CD4-positive, alpha-beta T cell (primary cell): ENCODE measurements at regions not wholly inside any gene's neighbourhood (a gene's known extent, or its start where the extent isn't known, plus 50 kb on each side); places are given as distances from the start of the nearest gene placed in this dataset.

ENCODE experiments used
- ATAC-seq: fragments of 200-7000 bp; cut with Tn5 transposase; one replicate; pipeline ENCODE4 v1.10.0; 2022; ENCODE audit warnings: mild to moderate bottlenecking; ENCODE audit not compliant: poor library complexity
- CTCF ChIA-PET: fragments of 350-600 bp; sonication (Branson Sonifier 250); formaldehyde crosslinking; loops from one replicate; lab custom pipeline; 2021; ENCODE audit warnings: antibody characterized with exemption, inconsistent platforms; lab: Charles Lee
- POLR2A ChIA-PET: fragments of 350-600 bp; sonication (Branson Sonifier 250); formaldehyde crosslinking; loops from one replicate; lab custom pipeline; 2021; ENCODE audit warnings: antibody characterized with exemption, inconsistent platforms; lab: Charles Lee
- DNase-seq, 14 experiments: peaks; one replicate each; pipeline ENCODE4 v3.0.0-alpha.2; 2013 to 2020; ENCODE audit warnings: mixed read lengths in 2 of 14
- H3K27ac ChIP-seq, 2 donors: one replicate each; pipeline versions ENCODE4 v1.5.1 to v1.7.0; 2013; ENCODE audit warnings: low read length in 2 of 2, low read depth in 1 of 2, mild to moderate bottlenecking in 1 of 2
- H3K27me3 ChIP-seq, 2 experiments: 1 replicate in 1 of 2; 2 replicates in 1 of 2; pipeline versions ENCODE4 v1.6.1 to v1.7.0; 2013; ENCODE audit warnings: low read length in 2 of 2, control low read depth in 1 of 2, mild to moderate bottlenecking in 1 of 2, moderate library complexity in 1 of 2; ENCODE audit not compliant: insufficient read depth in 2 of 2, control insufficient read depth in 1 of 2
- H3K36me3 ChIP-seq: one replicate; pipeline ENCODE4 v1.6.1; 2013; ENCODE audit warnings: low read length, control low read depth; ENCODE audit not compliant: insufficient read depth
- H3K4me1 ChIP-seq: one replicate; pipeline ENCODE4 v1.6.1; 2013; ENCODE audit warnings: low read length, control low read depth; ENCODE audit not compliant: insufficient read depth
- H3K4me3 ChIP-seq: one replicate; pipeline ENCODE4 v1.5.1; 2013; ENCODE audit warnings: mild to moderate bottlenecking, low read length, moderate library complexity
- H3K9me3 ChIP-seq, 2 experiments: 1 replicate in 1 of 2; 2 replicates in 1 of 2; pipeline versions ENCODE4 v1.6.1 to v1.7.0; 2013; ENCODE audit warnings: low read length in 2 of 2, mild to moderate bottlenecking in 2 of 2, control low read depth in 1 of 2, moderate library complexity in 1 of 2; ENCODE audit not compliant: control insufficient read depth in 1 of 2, insufficient read depth in 1 of 2
- H3K27ac Mint-ChIP-seq: one replicate; pipeline ENCODE4 v1.8.0; 2020; ENCODE audit warnings: mixed read lengths
- H3K27me3 Mint-ChIP-seq: one replicate; pipeline ENCODE4 v1.8.0; 2021; ENCODE audit warnings: mixed read lengths
- H3K36me3 Mint-ChIP-seq: one replicate; pipeline ENCODE4 v1.8.0; 2021; ENCODE audit warnings: low read depth, mixed read lengths
- H3K4me1 Mint-ChIP-seq: one replicate; pipeline ENCODE4 v1.8.0; 2021; ENCODE audit warnings: low read depth, mixed read lengths
- H3K4me3 Mint-ChIP-seq: one replicate; pipeline ENCODE4 v1.8.0; 2020; ENCODE audit warnings: mild to moderate bottlenecking, mixed read lengths
- H3K9me3 Mint-ChIP-seq: one replicate; pipeline ENCODE4 v1.8.0; 2020; ENCODE audit warnings: mixed read lengths
- CTCF ChIP-seq: fragments of 200-600 bp; IDR thresholded peaks from one replicate; pipeline ENCODE4 v1.8.0; 2022; ENCODE audit warnings: antibody characterized with exemption, mild to moderate bottlenecking
- intact Hi-C, 2 experiments: fragments of 100-400 bp; cut with DNase I in 1 of 2; cut with micrococcal nuclease in 1 of 2; formaldehyde crosslinking; loops; one replicate each; pipeline versions ENCODE4 v1.15.1 to v1.9.0; 2023 to 2025; cut with DNase I, micrococcal nuclease

GRCh38 chr11:26088391-26088790 is 243.5 kb upstream of the ANO3 start:
- Mint-ChIP-seq H3K27me3 (no peaks in the 10 kb centered on the region), H3K36me3 (no peaks in the 10 kb centered on the region), H3K9me3 (peaks cover 11% of the 10 kb centered on the region), H3K27ac (no peak overlapping the region), H3K4me1 (no peaks in the 10 kb centered on the region), H3K4me3 (no peak overlapping the region)
- Histone ChIP-seq H3K27me3 (no peaks in the 10 kb centered on the region), H3K9me3 (no peaks in the 10 kb centered on the region), H3K27ac (no peak overlapping the region), H3K4me1 (no peaks in the 10 kb centered on the region), H3K36me3 (no peaks in the 10 kb centered on the region), H3K4me3 (no peak overlapping the region)
- TF ChIP-seq CTCF: no peak
- intact Hi-C loops: no loop called here
- POLR2A ChIA-PET: no interaction called here
- DNase-seq: no peak
- CTCF ChIA-PET: no interaction called here
- ATAC-seq: no peak

DNA sequence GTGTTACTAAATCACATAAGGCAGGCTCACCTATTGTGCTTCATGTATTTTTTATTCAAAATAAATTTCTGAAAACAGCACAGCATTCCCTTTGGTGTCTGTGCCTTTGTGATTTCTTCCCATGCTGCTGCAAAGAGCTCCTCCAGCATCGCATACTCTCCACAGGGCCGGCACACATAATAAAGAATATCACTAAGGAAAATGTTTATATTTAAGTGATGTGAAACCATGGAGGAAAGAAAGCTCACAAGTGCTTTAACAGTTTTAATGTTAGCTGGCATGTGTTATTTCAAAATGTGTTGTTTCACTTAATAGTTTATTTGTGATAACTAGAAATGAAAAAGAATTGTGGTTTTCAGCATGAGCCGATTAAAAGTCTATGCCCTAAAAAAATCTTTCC is 241.3 kb upstream of the ANO3 start:
- H3K27me3 Mint-ChIP-seq: no peaks in the 10 kb centered on the region
- intact Hi-C loops: no loop called here
- CTCF ChIA-PET: no interaction called here
- no peaks in the 10 kb centered on the region for H3K4me1 Mint-ChIP-seq
- no peaks in the 10 kb centered on the region for H3K9me3 ChIP-seq
- no peak overlapping the region for H3K27ac ChIP-seq
- H3K27ac Mint-ChIP-seq: no peak overlapping the region
- H3K36me3 ChIP-seq: no peaks in the 10 kb centered on the region
- ATAC-seq: no peak
- no peak overlapping the region for H3K4me3 ChIP-seq
- H3K27me3 ChIP-seq: no peaks in the 10 kb centered on the region
- POLR2A ChIA-PET: no interaction called here
- no peaks in the 10 kb centered on the region for H3K4me1 ChIP-seq
- H3K36me3 Mint-ChIP-seq: no peaks in the 10 kb centered on the region
- TF ChIP-seq CTCF: no peak
- DNase-seq: no peak
- no peak overlapping the region for H3K4me3 Mint-ChIP-seq
- H3K9me3 Mint-ChIP-seq: peaks cover 11% of the 10 kb centered on the region

DNA sequence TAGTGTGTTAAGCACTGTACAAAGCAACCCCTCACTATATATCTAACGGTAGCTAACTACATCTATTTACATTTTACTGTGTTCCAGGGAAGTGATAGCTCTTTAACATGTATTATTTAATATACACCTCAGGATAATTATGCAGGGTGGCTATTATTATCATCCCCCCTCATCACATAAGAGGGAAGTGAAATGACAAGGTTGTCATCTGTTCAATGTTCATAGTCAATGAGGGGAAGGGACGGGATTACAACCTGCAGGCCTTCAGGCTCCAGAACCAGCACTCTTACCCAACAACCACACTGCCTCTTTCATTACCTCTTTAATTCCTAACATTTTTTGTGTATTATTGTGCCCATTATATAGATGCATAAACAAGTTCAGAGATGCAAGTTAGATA is 238.7 kb upstream of the ANO3 start:
- Mint-ChIP-seq H3K4me1 (no peaks in the 10 kb centered on the region), H3K27me3 (no peaks in the 10 kb centered on the region), H3K9me3 (peaks cover 11% of the 10 kb centered on the region), H3K4me3 (no peak overlapping the region), H3K27ac (no peak overlapping the region), H3K36me3 (no peaks in the 10 kb centered on the region)
- DNase-seq (no peak), ATAC-seq (no peak)
- H3K4me1 ChIP-seq: no peaks in the 10 kb centered on the region
- H3K27ac ChIP-seq: no peak overlapping the region
- ChIA-PET CTCF (interaction anchor here (0.6 kb wide), 1 partner anchor 213 kb away, joined by 3 read pairs; no protein-coding TSS in a partner anchor), POLR2A (interaction anchor here (0.6 kb wide), 1 partner anchor 647 kb away, joined by 3 read pairs; no protein-coding TSS in a partner anchor)
- no peaks in the 10 kb centered on the region for H3K27me3 ChIP-seq
- peaks cover 0 to 4% of the 10 kb centered on the region in 2 experiments for H3K9me3 ChIP-seq
- intact Hi-C loops: no loop called here
- H3K4me3 ChIP-seq: no peak overlapping the region
- TF ChIP-seq CTCF: no peak
- H3K36me3 ChIP-seq: no peaks in the 10 kb centered on the region
